ENCODE measurements at regions not wholly inside any gene's neighbourhood (a gene's known extent, or its start where the extent isn't known, plus 50 kb on each side); places are given as distances from the start of the nearest gene placed in this dataset.

GRCh38 chr3:194251007-194251406 lies 100.1 kb downstream of the CPN2 start:
- no peaks in the 10 kb centered on the region; the same call in 1 of the 2 replicates for H3K27me3 ChIP-seq (ENCODE audit: insufficient read depth, low read length)
- H3K4me1 ChIP-seq (ENCODE audit: insufficient read depth, low read length), result peaks cover 14% of the 10 kb centered on the region
- 89% methylated on average over 10 of the region's 10 CpGs for WGBS
- no peak overlapping the region for H3K27ac ChIP-seq (ENCODE audit: low read depth, low read length)
- no peak overlapping the region for H3K4me3 ChIP-seq (ENCODE audit: low read length)
- no peak overlapping the region for H3K9ac ChIP-seq (ENCODE audit: low read depth, low read length)
- H3K36me3 ChIP-seq (ENCODE audit: insufficient read depth, low read length), result no peaks in the 10 kb centered on the region
- no peaks in the 10 kb centered on the region for H3K9me3 ChIP-seq (ENCODE audit: insufficient read depth, low read depth, low read length)

DNA sequence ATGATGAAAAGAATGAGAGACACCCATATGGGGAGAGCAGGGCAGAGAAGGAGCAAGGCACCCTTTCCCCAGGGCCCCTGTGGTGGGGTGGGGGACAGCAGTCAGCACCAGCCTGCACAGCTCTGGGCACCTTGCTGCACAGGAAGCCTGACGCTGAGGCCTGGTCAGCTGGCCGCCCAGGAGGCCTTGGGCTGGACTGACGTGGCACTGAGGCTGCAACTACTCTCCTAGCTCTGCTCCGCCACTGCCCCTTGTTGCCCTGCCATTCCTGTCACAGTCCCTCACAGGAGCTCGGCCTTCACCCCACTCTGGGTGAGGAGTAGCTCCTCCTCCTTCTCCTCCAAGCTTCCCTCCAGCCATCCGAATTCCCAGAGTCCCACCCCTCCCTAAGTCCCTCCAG lies 99.7 kb downstream of the CPN2 start:
- Histone ChIP-seq H3K4me1 (ENCODE audit: insufficient read depth, low read length) (peaks cover 9% of the 10 kb centered on the region), H3K27ac (ENCODE audit: low read depth, low read length) (no peak overlapping the region)
- WGBS, result 74% methylated on average over 6 of the region's 6 CpGs

GRCh38 chr3:194251891-194252560 lies 99.1 kb downstream of the CPN2 start:
- Histone ChIP-seq H3K27me3 (ENCODE audit: insufficient read depth, low read length) (no peaks in the 10 kb centered on the region; the same call in 1 of the 2 replicates), H3K9me3 (ENCODE audit: insufficient read depth, low read depth, low read length) (no peaks in the 10 kb centered on the region), H3K36me3 (ENCODE audit: insufficient read depth, low read length) (no peaks in the 10 kb centered on the region), H3K27ac (ENCODE audit: low read depth, low read length) (no peak overlapping the region), H3K9ac (ENCODE audit: low read depth, low read length) (no peak overlapping the region), H3K4me3 (ENCODE audit: low read length) (no peak overlapping the region), H3K4me1 (ENCODE audit: insufficient read depth, low read length) (peaks cover 6% of the 10 kb centered on the region; the same call in 1 of the 2 replicates)
- WGBS, result 93% methylated on average over 18 of the region's 18 CpGs

More for the DNA sequence above, 99.7 kb downstream of the CPN2 start:
- no peaks in the 10 kb centered on the region for H3K36me3 ChIP-seq (ENCODE audit: insufficient read depth, low read length)
- no peak overlapping the region for H3K4me3 ChIP-seq (ENCODE audit: low read length)
- no peak overlapping the region for H3K9ac ChIP-seq (ENCODE audit: low read depth, low read length)
- no peaks in the 10 kb centered on the region for H3K9me3 ChIP-seq (ENCODE audit: insufficient read depth, low read depth, low read length)
- H3K27me3 ChIP-seq (ENCODE audit: insufficient read depth, low read length), result no peaks in the 10 kb centered on the region; the same call in 1 of the 2 replicates

DNA sequence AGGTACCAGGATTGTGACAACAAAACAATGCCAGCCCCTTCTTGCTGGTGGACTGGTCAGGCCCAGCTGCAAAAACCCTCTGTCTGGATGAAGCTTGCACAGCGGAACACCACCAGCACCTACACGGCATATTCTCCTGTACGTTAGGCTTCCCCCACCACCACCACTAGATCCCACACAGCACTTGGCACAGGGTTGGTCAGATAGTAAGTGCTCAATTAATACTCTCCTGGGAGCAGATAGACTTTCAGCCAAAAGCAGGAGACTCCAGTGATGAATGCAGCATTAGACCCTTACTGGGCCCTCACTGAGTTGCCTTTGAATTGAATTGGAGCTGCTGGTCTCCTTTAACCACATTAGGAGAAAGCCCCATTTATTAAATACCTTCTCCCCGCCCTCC lies 97.9 kb downstream of the CPN2 start:
- Histone ChIP-seq H3K27me3 (ENCODE audit: insufficient read depth, low read length) (no peaks in the 10 kb centered on the region; the same call in 1 of the 2 replicates), H3K9me3 (ENCODE audit: insufficient read depth, low read depth, low read length) (peaks cover 4% of the 10 kb centered on the region), H3K9ac (ENCODE audit: low read depth, low read length) (no peak overlapping the region), H3K4me3 (ENCODE audit: low read length) (no peak overlapping the region), H3K27ac (ENCODE audit: low read depth, low read length) (no peak overlapping the region), H3K36me3 (ENCODE audit: insufficient read depth, low read length) (no peaks in the 10 kb centered on the region), H3K4me1 (ENCODE audit: insufficient read depth, low read length) (peaks cover 6% of the 10 kb centered on the region; the same call in 1 of the 2 replicates)
- WGBS, result 66% methylated on average over 4 of the region's 4 CpGs

DNA sequence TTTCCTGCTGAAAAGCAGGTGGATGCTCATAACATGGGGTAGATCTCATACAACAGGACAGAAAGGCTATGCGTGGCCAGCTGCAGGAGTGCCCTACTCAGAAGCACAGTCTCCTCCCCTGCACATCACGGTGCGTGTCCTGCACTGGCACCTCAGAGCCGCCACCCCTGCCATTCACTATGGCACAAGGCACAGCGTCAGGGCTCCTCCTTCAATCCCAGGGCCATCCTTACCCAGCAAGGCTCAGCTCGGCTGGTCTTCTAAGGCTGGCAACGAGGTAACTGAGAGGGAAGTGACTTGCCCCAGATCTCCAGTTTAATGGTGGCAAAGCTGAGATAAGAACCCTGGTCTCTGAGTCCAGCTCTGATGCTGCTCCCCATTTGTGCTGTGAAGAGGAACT lies 97.1 kb downstream of the CPN2 start:
- peaks cover 8% of the 10 kb centered on the region for H3K9me3 ChIP-seq (ENCODE audit: insufficient read depth, low read depth, low read length)
- no peaks in the 10 kb centered on the region for H3K27me3 ChIP-seq (ENCODE audit: insufficient read depth, low read length)
- H3K4me3 ChIP-seq (ENCODE audit: low read length), result no peak overlapping the region
- no peak overlapping the region for H3K9ac ChIP-seq (ENCODE audit: low read depth, low read length)
- peaks cover 6% of the 10 kb centered on the region; the same call in 1 of the 2 replicates for H3K4me1 ChIP-seq (ENCODE audit: insufficient read depth, low read length)
- no peaks in the 10 kb centered on the region for H3K36me3 ChIP-seq (ENCODE audit: insufficient read depth, low read length)
- 94% methylated on average over 7 of the region's 7 CpGs for WGBS
- H3K27ac ChIP-seq (ENCODE audit: low read depth, low read length), result no peak overlapping the region

GRCh38 chr3:194255252-194256039 lies 95.7 kb downstream of the CPN2 start:
- no peak overlapping the region for H3K4me3 ChIP-seq (ENCODE audit: low read length)
- 71% methylated on average over 19 of the region's 19 CpGs for WGBS
- H3K27ac ChIP-seq (ENCODE audit: low read depth, low read length), result no peak overlapping the region
- H3K9ac ChIP-seq (ENCODE audit: low read depth, low read length), result no peak overlapping the region
- peaks cover 6% of the 10 kb centered on the region; the same call in 1 of the 2 replicates for H3K4me1 ChIP-seq (ENCODE audit: insufficient read depth, low read length)
- H3K9me3 ChIP-seq (ENCODE audit: insufficient read depth, low read depth, low read length), result peaks cover 8% of the 10 kb centered on the region
- no peaks in the 10 kb centered on the region for H3K27me3 ChIP-seq (ENCODE audit: insufficient read depth, low read length)
- H3K36me3 ChIP-seq (ENCODE audit: insufficient read depth, low read length), result no peaks in the 10 kb centered on the region

DNA sequence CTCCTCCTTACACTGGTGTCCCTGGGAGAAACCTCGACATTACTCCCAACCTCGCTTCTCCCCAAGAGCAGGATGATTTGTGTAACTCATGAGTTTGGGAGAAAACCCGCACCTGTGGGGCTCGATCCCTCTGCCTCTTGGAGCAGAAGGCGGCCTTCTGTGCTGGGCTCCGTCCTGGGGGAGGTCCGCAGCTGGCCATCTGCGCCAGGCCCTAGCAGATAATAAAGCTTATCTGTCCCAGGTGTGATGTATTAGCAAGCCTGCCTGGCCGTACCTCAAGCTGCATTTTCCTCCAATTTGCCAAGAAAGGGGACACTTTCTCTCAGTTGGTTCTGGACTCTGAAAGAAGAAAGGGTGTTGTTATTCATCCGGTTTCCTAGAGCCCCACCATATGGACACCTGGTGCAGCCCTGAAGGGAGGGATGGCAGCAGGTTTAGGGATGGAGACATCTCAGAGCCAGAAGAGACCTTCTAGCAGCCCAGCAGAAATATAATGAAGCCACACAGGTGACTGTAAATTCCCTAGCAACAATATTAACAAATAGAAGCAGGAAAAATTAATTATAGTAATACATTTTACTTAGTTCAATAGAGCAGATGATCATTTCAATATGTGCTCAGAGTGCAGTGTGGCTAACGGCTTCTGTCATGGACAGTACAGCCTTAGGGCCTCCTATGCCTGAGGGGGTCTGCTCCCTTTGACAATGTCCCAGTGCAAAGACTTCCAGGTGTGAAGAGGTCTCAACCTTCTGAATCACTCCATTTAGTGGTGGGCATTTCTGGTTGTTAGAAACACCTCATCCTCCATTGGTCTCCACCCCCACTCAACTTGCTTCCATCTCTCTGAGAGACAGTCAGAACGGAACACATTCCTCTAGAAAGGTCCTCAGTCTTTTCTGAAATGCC lies 94.8 kb downstream of the CPN2 start:
- Histone ChIP-seq H3K4me3 (ENCODE audit: low read length) (no peak overlapping the region), H3K36me3 (ENCODE audit: insufficient read depth, low read length) (no peaks in the 10 kb centered on the region), H3K4me1 (ENCODE audit: insufficient read depth, low read length) (peaks cover 6% of the 10 kb centered on the region; the same call in 1 of the 2 replicates), H3K27me3 (ENCODE audit: insufficient read depth, low read length) (no peaks in the 10 kb centered on the region), H3K9ac (ENCODE audit: low read depth, low read length) (no peak overlapping the region), H3K27ac (ENCODE audit: low read depth, low read length) (no peak overlapping the region), H3K9me3 (ENCODE audit: insufficient read depth, low read depth, low read length) (peaks cover 8% of the 10 kb centered on the region)
- WGBS, result 91% methylated on average over 12 of the region's 12 CpGs

GRCh38 chr3:194257151-194257621 lies 93.9 kb downstream of the CPN2 start:
- Histone ChIP-seq H3K9ac (ENCODE audit: low read depth, low read length) (no peak overlapping the region), H3K4me1 (ENCODE audit: insufficient read depth, low read length) (peaks cover 6% of the 10 kb centered on the region; the same call in 1 of the 2 replicates), H3K27ac (ENCODE audit: low read depth, low read length) (no peak overlapping the region), H3K9me3 (ENCODE audit: insufficient read depth, low read depth, low read length) (peaks cover 8% of the 10 kb centered on the region), H3K4me3 (ENCODE audit: low read length) (no peak overlapping the region), H3K36me3 (ENCODE audit: insufficient read depth, low read length) (no peaks in the 10 kb centered on the region), H3K27me3 (ENCODE audit: insufficient read depth, low read length) (no peaks in the 10 kb centered on the region)
- WGBS, result 97% methylated on average over 8 of the region's 8 CpGs

GRCh38 chr3:194257916-194258668 lies 93.0 kb downstream of the CPN2 start:
- Histone ChIP-seq H3K4me1 (ENCODE audit: insufficient read depth, low read length) (peaks cover 6% of the 10 kb centered on the region; the same call in 1 of the 2 replicates), H3K27me3 (ENCODE audit: insufficient read depth, low read length) (no peaks in the 10 kb centered on the region), H3K9me3 (ENCODE audit: insufficient read depth, low read depth, low read length) (peaks cover 8% of the 10 kb centered on the region), H3K36me3 (ENCODE audit: insufficient read depth, low read length) (no peaks in the 10 kb centered on the region), H3K9ac (ENCODE audit: low read depth, low read length) (no peak overlapping the region), H3K27ac (ENCODE audit: low read depth, low read length) (no peak overlapping the region), H3K4me3 (ENCODE audit: low read length) (no peak overlapping the region)
- WGBS, result 84% methylated on average over 1 of the region's 1 CpG
